GM23338 (cell line): ENCODE measurements at regions not wholly inside any gene's neighbourhood (a gene's known extent, or its start where the extent isn't known, plus 50 kb on each side); places are given as distances from the start of the nearest gene placed in this dataset.

Experiments used
- CREB1 ChIP-seq: fragments of 250-450 bp; sonication (Bioruptor Pico); IDR thresholded peaks from 2 replicates; pipeline ENCODE4 v1.5.0; 2020; ENCODE audit warnings: low read depth, mild to moderate bottlenecking, moderate library complexity
- EZH2 ChIP-seq: fragments of 200-600 bp; sonication (generic); IDR thresholded peaks from one replicate; pipeline ENCODE4 v1.8.0; 2017; ENCODE audit warnings: antibody characterized with exemption, mild to moderate bottlenecking, low read depth; ENCODE audit not compliant: unreplicated experiment
- JUNB ChIP-seq: IDR thresholded peaks from one replicate; pipeline ENCODE4 v1.6.1; 2016; ENCODE audit warnings: antibody characterized with exemption; ENCODE audit not compliant: unreplicated experiment
- POLR2AphosphoS5 ChIP-seq: IDR thresholded peaks from 2 replicates; pipeline ENCODE4 v1.6.1; 2016; ENCODE audit warnings: antibody characterized with exemption, low read depth
- TF ChIP-seq, protein P1 (sequence below), 2 experiments: fragments of 200-600 bp in 1 of 2; sonication (generic) in 1 of 2; conservative IDR thresholded peaks; 2 replicates each; pipeline versions ENCODE4 v1.5.1 to v1.6.1; 2016 to 2017; ENCODE audit warnings: antibody characterized with exemption in 2 of 2, low read depth in 2 of 2, mild to moderate bottlenecking in 2 of 2, moderate library complexity in 1 of 2
- TF ChIP-seq, protein P2 (sequence below): IDR thresholded peaks from one replicate; pipeline ENCODE4 v1.6.1; 2018; ENCODE audit warnings: antibody characterized with exemption; ENCODE audit not compliant: unreplicated experiment

DNA sequence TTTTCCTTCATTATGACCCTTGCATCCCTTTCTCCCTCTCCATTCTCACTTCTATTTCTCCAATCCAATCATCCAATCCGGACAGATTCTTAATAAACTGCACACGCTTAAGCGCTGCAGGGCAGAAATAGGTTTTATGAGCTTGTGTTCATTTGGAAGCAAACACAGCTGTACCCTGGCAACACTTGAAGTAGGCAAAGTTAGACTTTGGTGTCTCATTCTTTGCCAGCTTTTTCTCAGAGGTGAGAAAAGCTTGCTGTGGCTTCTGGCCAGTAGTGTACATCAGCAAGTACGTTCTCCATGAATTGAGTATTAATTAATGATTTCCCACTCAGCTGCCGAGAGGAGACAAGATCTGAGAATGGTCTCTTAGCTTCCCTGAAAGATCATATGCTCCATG lies 88.5 kb downstream of the FBXO4 start:
- no peak for TF ChIP-seq EZH2
- TF ChIP-seq, protein P1, sequence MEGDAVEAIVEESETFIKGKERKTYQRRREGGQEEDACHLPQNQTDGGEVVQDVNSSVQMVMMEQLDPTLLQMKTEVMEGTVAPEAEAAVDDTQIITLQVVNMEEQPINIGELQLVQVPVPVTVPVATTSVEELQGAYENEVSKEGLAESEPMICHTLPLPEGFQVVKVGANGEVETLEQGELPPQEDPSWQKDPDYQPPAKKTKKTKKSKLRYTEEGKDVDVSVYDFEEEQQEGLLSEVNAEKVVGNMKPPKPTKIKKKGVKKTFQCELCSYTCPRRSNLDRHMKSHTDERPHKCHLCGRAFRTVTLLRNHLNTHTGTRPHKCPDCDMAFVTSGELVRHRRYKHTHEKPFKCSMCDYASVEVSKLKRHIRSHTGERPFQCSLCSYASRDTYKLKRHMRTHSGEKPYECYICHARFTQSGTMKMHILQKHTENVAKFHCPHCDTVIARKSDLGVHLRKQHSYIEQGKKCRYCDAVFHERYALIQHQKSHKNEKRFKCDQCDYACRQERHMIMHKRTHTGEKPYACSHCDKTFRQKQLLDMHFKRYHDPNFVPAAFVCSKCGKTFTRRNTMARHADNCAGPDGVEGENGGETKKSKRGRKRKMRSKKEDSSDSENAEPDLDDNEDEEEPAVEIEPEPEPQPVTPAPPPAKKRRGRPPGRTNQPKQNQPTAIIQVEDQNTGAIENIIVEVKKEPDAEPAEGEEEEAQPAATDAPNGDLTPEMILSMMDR (conservative IDR thresholded peaks at IDR 0.05; ENCODE audit: low read depth in 2 of 2) = no peak
- no peak for TF ChIP-seq POLR2AphosphoS5
- TF ChIP-seq CREB1 (CRISPR knock-in tag) = no peak
- TF ChIP-seq JUNB = no peak
- TF ChIP-seq, protein P2, sequence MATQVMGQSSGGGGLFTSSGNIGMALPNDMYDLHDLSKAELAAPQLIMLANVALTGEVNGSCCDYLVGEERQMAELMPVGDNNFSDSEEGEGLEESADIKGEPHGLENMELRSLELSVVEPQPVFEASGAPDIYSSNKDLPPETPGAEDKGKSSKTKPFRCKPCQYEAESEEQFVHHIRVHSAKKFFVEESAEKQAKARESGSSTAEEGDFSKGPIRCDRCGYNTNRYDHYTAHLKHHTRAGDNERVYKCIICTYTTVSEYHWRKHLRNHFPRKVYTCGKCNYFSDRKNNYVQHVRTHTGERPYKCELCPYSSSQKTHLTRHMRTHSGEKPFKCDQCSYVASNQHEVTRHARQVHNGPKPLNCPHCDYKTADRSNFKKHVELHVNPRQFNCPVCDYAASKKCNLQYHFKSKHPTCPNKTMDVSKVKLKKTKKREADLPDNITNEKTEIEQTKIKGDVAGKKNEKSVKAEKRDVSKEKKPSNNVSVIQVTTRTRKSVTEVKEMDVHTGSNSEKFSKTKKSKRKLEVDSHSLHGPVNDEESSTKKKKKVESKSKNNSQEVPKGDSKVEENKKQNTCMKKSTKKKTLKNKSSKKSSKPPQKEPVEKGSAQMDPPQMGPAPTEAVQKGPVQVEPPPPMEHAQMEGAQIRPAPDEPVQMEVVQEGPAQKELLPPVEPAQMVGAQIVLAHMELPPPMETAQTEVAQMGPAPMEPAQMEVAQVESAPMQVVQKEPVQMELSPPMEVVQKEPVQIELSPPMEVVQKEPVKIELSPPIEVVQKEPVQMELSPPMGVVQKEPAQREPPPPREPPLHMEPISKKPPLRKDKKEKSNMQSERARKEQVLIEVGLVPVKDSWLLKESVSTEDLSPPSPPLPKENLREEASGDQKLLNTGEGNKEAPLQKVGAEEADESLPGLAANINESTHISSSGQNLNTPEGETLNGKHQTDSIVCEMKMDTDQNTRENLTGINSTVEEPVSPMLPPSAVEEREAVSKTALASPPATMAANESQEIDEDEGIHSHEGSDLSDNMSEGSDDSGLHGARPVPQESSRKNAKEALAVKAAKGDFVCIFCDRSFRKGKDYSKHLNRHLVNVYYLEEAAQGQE = no peak
